ENCODE measurements at regions not wholly inside any gene's neighbourhood (a gene's known extent, or its start where the extent isn't known, plus 50 kb on each side); places are given as distances from the start of the nearest gene placed in this dataset.

DNA sequence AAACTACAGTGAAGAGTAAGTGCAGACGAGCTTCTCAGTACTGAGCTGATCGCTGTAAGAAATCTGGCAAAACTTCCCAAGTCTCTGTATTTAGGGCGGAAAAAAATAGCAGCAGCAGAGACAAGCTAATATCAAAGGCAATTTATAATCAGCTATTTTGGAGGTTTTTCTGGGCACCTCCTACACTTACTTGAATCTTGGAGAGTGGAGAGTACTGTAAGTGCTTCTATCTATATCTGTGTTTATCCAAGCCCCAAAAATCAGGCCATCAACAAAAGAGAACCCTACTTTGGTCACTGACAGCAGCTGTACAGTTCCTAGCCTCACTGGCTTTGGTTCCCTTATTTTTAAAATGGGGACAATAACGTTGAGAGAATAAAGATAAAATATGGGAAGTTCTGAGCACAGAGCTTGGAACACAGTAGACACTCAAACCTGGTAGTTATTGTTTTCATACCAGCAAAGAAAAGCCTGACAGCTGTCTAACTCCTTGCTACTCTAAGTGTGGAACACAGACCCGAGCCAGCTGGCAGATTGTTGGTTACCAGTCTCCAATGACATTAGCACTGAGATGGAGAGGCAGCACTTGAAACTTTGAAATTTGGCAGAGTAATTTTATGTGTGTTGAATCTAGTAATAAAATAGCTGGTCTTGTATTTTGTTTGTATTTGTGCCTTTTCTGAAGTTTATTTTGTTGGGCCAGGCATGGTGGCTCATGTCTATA is 96.0 kb upstream of the SLC28A3 start:
- DNase-seq (ENCODE audit: low spot score in 2 of 2) (no peak), ATAC-seq (no peak)
- Mint-ChIP-seq H3K36me3 (no peaks in the 10 kb centered on the region), H3K4me3 (no peak overlapping the region), H3K9me3 (peaks cover 3% of the 10 kb centered on the region), H3K4me1 (no peaks in the 10 kb centered on the region), H3K27ac (no peak overlapping the region)

DNA sequence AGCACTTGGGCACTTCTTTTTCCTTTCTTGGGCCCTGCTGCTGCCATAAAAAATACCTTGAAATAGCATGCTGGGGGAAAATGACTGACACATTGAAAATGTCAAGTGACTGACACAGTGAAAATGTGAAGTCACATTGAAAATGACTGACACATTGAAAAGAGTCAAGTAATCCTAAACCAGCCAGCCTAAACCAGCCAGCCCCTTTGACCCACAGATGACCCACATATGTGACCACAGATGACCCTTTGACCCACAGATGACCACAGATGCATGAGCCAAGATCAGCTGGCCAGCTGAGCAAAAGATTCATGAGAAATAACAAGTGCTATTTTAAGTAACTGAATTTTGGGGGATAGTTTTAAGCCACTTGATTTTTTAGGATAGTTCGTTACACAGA is 97.8 kb upstream of the SLC28A3 start:
- DNase-seq (ENCODE audit: low spot score in 2 of 2), result no peak
- no peak overlapping the region for H3K4me3 Mint-ChIP-seq
- H3K27ac Mint-ChIP-seq, result no peak overlapping the region
- peaks cover 3% of the 10 kb centered on the region for H3K9me3 Mint-ChIP-seq
- H3K4me1 Mint-ChIP-seq, result no peaks in the 10 kb centered on the region
- no peak for ATAC-seq
- H3K36me3 Mint-ChIP-seq, result no peaks in the 10 kb centered on the region

DNA sequence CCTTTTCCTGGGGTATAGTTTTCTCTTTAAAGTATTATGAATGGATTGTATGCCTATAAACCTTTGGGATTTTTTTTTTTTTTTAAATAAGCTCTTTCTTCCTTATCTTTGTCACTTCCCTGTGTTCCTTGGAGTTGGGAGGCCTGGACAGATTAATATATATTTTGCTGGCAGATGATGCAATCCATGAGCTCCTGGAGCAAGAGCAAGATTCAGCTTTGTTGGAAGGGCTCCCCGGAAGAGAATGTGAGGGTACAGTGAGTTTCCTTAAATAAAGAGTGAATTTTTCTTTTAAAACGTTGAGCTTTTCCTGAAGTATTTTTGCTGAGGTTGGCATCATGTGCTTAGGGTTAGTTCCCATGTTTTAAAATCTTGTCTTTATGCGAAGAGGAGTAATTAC is 98.7 kb upstream of the SLC28A3 start:
- H3K4me1 Mint-ChIP-seq, result no peaks in the 10 kb centered on the region
- no peak overlapping the region for H3K27ac Mint-ChIP-seq
- peaks cover 3% of the 10 kb centered on the region for H3K9me3 Mint-ChIP-seq
- ATAC-seq (no peak), DNase-seq (ENCODE audit: low spot score in 2 of 2) (no peak)
- H3K4me3 Mint-ChIP-seq, result no peak overlapping the region
- H3K36me3 Mint-ChIP-seq, result no peaks in the 10 kb centered on the region

DNA sequence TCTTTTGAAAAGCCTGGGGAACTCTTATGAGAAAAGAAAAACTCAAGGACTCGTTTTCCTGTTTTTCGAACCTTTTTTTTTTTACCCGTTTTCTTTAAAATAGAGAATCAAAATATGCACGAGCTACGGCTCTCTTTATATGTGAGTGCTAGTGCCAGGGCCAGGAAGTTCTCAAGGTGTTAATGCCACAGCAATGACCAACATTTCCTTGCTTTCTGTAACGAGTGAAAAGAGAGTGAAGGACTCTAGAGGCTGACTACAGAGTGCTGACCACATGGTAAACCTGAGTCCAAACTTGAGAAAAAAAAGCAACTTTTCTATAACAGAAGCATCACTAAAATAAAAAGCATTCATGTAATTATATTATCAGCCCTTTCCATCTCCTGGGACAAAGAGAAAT is 102.2 kb upstream of the SLC28A3 start:
- no peaks in the 10 kb centered on the region for H3K36me3 Mint-ChIP-seq
- no peaks in the 10 kb centered on the region for H3K4me1 Mint-ChIP-seq
- no peak for ATAC-seq
- H3K4me3 Mint-ChIP-seq, result no peak overlapping the region
- H3K27ac Mint-ChIP-seq, result no peak overlapping the region
- no peak for DNase-seq (ENCODE audit: low spot score in 2 of 2)
- H3K9me3 Mint-ChIP-seq, result no peaks in the 10 kb centered on the region

DNA sequence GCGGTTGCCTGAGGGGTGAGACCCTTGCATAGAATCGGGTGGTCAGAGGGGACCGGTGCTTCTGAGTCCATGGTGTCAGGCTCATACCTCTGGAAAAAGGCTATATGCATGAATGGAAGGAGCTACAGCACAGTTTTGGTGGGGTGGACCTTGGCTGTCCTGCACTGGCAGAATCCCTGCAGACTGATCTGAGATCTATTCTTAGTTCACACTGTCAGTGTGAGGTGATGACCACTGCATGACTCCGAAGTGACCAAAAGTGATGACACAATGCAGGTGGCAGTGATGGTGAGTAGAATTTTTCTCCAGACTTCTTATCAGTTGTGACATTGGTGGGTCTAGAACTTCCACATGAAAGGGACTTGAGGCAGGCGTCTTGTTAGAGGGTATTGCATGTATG is 105.2 kb upstream of the SLC28A3 start:
- H3K27ac Mint-ChIP-seq, result no peak overlapping the region
- no peaks in the 10 kb centered on the region for H3K4me1 Mint-ChIP-seq
- DNase-seq (ENCODE audit: low spot score in 2 of 2), result no peak
- H3K9me3 Mint-ChIP-seq, result no peaks in the 10 kb centered on the region
- no peaks in the 10 kb centered on the region for H3K36me3 Mint-ChIP-seq
- ATAC-seq, result no peak
- no peak overlapping the region for H3K4me3 Mint-ChIP-seq

DNA sequence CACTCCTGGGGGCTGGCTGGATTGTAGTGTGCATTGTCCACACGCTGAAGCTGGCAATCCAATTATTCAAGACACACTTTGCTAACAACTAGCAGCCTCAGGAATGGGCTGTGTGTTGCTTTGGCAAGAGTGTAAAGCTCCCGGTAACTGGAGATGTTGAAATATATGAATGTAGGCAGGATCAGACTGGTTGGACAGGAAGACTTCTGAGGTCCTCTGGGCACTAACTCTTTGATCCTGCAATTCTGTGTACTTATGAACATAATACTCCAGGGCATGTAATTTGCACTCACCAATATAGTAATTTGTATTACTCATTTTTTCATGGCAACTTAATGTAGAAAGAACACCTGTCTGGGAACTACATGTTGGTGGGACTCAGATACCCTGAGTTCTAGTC is 106.7 kb upstream of the SLC28A3 start:
- no peak overlapping the region for H3K4me3 Mint-ChIP-seq
- H3K9me3 Mint-ChIP-seq, result peaks cover 3% of the 10 kb centered on the region
- H3K4me1 Mint-ChIP-seq, result no peaks in the 10 kb centered on the region
- no peaks in the 10 kb centered on the region for H3K36me3 Mint-ChIP-seq
- no peak for DNase-seq (ENCODE audit: low spot score in 2 of 2)
- no peak for ATAC-seq
- H3K27ac Mint-ChIP-seq, result no peak overlapping the region

DNA sequence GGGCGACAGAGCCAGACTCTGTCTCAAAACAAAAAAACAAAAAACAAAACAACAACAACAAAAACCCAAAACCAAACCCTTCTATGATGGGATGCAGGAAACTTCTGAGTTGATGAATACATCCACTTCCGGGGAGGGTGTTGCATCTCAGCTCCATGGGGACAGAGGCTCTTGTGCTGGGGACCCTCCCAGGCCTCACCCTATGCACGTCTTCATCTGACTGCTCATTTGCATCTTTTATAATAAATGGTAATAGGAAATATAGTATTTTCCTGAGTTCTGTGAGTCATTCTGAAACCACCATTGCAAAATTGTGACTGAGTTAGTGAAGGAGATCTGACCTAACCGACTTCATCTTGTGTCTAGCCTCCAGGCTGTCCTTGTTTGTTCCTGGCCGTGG is 109.5 kb upstream of the SLC28A3 start:
- Mint-ChIP-seq H3K9me3 (peaks cover 3% of the 10 kb centered on the region), H3K4me1 (no peaks in the 10 kb centered on the region), H3K36me3 (no peaks in the 10 kb centered on the region), H3K27ac (no peak overlapping the region), H3K4me3 (no peak overlapping the region)
- ATAC-seq, result no peak
- no peak for DNase-seq (ENCODE audit: low spot score in 2 of 2)

DNA sequence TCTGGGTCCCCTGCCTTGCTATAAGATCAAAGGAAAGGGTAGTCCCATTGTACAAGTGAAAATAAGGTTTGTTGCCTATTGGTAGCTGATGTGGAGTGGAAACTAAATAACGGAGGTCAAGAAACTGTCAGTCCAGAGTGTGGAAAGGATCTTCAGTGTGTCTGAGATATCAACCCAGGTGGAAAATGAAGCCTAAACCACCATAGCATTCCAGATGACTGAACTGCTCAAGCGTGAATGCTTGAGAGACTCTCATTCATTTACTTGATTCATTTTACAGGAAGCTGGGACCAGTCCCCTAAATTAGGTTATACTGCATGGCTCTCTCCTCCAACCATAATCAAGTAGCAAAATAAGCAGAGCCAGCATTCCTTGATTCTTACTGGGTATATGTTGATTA is 116.0 kb upstream of the SLC28A3 start:
- no peaks in the 10 kb centered on the region for H3K36me3 Mint-ChIP-seq
- H3K27ac Mint-ChIP-seq, result no peak overlapping the region
- H3K4me1 Mint-ChIP-seq, result no peaks in the 10 kb centered on the region

DNA sequence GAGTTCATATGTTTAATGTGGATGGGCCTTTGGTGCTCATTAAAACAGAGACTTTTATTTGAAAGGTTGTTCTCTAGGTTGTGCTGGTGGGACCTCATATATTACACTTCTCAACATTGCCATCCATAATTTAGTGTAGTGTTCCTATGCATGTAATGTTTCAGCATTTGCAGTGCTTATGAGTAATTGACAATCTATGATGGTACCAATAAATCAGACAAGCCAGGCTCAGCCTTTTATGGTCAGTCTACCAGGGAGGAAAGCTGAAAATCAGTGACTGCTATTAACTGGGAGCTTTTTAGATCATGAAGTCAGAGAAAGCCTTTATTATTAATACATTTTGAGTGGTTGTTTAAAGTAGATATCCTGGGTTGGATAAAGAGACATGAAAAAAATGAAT is 120.1 kb upstream of the SLC28A3 start:
- H3K36me3 Mint-ChIP-seq, result no peaks in the 10 kb centered on the region
- no peaks in the 10 kb centered on the region for H3K4me1 Mint-ChIP-seq
- H3K27ac Mint-ChIP-seq, result no peak overlapping the region
- ATAC-seq (no peak), DNase-seq (ENCODE audit: low spot score in 2 of 2) (no peak)
- H3K9me3 Mint-ChIP-seq, result no peaks in the 10 kb centered on the region
- no peak overlapping the region for H3K4me3 Mint-ChIP-seq

More for the DNA sequence above, 116.0 kb upstream of the SLC28A3 start:
- Mint-ChIP-seq H3K4me3 (no peak overlapping the region), H3K9me3 (peaks cover 5% of the 10 kb centered on the region)
- DNase-seq (ENCODE audit: low spot score in 2 of 2) (no peak), ATAC-seq (no peak)

DNA sequence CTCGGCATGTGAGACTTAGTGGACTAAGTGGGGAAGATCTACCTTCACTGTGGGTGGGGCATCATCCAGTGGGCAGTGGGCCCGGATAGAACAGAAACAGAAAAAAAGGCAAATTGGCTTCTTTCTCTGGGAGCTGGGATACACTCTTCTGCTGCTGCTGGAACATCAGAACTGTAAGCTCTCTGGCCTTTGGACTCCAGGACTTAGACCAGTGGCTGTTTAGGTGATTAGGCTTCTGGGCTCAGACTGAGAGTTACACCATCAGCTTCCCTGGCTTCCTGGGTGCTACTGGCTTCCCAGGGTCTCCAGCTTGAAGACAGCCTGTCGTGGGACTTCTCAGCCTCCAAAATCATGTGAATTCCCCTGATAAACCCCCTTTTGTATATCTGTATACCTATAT is 122.7 kb upstream of the SLC28A3 start:
- ATAC-seq (no peak), DNase-seq (ENCODE audit: low spot score in 2 of 2) (no peak)
- Mint-ChIP-seq H3K36me3 (no peaks in the 10 kb centered on the region), H3K4me3 (no peak overlapping the region), H3K27ac (no peak overlapping the region), H3K9me3 (no peaks in the 10 kb centered on the region), H3K4me1 (no peaks in the 10 kb centered on the region)

DNA sequence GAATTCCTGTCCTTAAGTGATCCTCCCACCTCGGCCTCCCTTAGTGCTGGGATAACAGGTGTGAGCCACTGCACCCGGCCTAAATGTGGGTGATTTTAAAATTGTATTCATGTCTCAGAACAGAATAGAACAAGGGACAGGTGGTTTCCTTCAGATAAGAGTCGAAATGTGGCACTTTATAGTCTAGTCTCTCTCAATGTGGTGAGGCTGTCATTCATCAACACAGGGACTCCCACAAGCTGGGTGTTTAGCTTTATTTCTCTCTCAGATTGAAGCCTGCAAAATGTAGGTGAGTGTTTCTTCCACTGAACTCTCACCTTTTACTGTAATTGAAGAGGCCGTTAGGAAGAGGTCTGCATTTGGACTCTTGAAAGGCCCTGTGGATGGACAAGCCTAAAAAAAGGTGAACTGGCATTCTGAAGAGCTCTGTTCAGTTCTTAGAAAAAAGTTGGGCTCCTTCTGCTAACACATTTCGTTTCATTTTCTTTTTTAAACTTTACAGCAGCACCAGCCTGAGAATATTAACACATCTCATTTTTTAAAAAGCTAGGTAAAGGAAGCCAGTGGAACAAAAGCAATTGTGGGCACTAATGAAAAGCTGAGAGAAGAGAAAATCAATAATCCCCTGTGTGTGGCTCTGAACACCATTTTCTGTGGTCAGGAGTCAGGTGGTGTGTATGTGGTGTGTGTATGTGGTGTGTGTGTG is 126.2 kb upstream of the SLC28A3 start:
- H3K9me3 Mint-ChIP-seq, result no peaks in the 10 kb centered on the region
- H3K4me3 Mint-ChIP-seq, result no peak overlapping the region
- H3K36me3 Mint-ChIP-seq, result no peaks in the 10 kb centered on the region

DNA sequence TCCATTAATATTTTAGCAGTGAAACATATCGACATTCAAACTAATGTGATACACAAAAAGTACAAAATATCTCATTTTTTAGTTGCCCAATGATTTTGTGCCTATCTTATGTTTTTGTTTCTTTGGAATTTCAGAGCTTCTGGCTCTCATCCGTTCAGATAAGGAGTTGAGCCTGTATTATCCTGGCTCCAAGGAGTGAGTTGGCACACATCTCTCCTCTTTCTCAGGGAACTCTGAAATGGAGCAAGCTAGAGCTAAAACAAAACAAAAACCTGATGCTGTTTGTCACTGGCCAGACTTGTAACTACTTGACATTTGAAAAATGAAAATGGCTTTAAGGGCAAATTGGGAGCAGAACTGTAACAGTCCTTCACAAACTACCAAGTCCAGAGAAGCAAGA is 131.3 kb upstream of the SLC28A3 start:
- Mint-ChIP-seq H3K27ac (no peak overlapping the region), H3K9me3 (peaks cover 2% of the 10 kb centered on the region), H3K36me3 (no peaks in the 10 kb centered on the region), H3K4me1 (no peaks in the 10 kb centered on the region), H3K4me3 (no peak overlapping the region)
- no peak for ATAC-seq
- DNase-seq (ENCODE audit: low spot score in 2 of 2), result no peak

More for the DNA sequence above, 126.2 kb upstream of the SLC28A3 start:
- DNase-seq (ENCODE audit: low spot score in 2 of 2) (no peak), ATAC-seq (no peak)
- Mint-ChIP-seq H3K27ac (no peak overlapping the region), H3K4me1 (no peaks in the 10 kb centered on the region)

DNA sequence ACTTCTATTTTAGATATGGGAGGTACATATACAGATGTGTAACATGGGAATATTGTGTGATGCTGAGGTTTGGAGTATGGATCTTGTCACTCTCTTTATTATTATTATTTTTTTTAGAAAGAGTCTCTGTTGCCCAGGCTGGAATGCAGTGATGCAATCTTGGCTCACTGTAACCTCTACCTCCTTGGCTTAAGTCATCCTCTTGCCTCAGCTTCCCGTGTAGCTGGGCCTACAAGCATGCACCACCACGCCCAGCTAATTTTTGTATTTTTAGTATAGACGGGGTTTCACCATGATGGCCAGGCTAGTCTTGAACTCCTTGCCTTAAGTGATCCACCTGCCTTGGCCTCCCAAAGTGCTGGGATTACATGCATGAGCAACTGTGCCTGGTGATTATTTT is 138.4 kb upstream of the SLC28A3 start:
- no peak overlapping the region for H3K27ac Mint-ChIP-seq
- H3K4me3 Mint-ChIP-seq, result no peak overlapping the region
- ATAC-seq, result no peak
- H3K9me3 Mint-ChIP-seq, result peaks cover 4% of the 10 kb centered on the region
- no peak for DNase-seq (ENCODE audit: low spot score in 2 of 2)
- H3K4me1 Mint-ChIP-seq, result no peaks in the 10 kb centered on the region
- H3K36me3 Mint-ChIP-seq, result no peaks in the 10 kb centered on the region

DNA sequence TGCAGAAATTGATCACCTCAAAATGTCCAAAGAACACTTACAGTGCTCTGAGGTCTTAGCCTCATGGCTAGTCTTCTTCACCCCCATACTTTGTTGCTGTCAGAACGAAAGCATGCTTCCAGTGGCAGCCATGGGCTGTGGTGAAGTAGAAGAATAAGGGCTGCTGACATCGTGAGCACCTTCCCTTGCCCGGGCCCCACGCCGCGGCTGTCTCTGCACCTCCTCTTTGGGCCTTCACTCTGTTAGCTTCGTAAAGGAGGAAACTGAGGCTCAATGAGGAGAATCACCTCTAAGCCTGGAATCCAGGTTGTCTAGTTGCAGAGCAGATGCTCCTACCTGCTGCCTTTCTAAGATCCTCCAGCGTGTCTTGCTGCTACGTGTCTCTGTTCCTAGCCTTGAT is 139.5 kb upstream of the SLC28A3 start:
- Mint-ChIP-seq H3K4me3 (no peak overlapping the region), H3K27ac (no peak overlapping the region), H3K4me1 (no peaks in the 10 kb centered on the region), H3K9me3 (peaks cover 4% of the 10 kb centered on the region), H3K36me3 (no peaks in the 10 kb centered on the region)
- no peak for ATAC-seq
- no peak for DNase-seq (ENCODE audit: low spot score in 2 of 2)

DNA sequence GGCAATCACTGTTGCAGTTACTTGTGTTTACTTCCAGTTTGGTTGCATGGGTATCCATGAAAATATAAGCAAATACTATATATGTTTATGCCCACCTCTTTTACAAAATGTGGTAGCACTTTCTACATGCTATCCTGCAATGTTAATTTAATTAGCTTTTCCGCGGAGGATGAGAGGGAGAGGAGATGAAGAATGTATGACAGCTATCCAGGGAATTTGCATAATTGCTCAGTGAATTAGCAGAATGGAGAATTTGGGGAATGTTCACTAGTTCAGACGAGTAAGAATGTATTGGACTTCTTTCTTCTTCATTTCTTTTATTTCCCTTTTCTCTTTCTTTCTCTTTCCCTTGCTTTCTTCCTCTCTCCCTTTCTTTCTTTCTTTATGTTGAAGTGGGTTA is 140.7 kb upstream of the SLC28A3 start:
- Mint-ChIP-seq H3K4me3 (no peak overlapping the region), H3K27ac (no peak overlapping the region), H3K4me1 (no peaks in the 10 kb centered on the region), H3K36me3 (no peaks in the 10 kb centered on the region), H3K9me3 (peaks cover 4% of the 10 kb centered on the region)
- ATAC-seq, result no peak
- DNase-seq (ENCODE audit: low spot score in 2 of 2), result no peak

DNA sequence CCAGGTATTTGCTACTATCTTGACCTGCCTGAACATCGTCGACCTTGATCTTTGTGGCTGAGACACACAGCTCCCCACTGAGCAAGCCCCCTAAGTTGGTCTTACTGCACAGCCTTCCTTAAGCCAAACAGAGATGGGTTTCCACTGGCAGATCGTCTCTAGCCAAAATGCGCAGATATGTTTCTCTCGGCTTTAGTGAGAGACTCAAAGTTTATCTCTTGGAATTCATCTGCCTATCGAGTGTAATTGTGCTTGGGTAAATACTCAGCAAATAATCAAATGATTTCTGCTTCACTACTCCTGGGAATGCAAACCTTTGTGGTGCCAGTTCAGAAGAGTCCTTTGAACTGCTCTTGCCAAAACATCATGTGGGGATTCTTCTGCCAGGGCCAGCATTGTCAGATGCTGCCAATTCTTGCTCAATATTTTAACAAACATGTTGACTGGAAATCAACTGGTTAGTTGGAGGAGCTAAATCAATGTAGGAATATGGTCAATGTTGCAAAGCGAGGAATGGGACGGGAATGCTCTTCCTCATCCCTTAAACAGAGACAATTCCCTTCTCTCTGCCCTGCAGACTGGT is 141.2 kb upstream of the SLC28A3 start:
- no peak overlapping the region for H3K4me3 Mint-ChIP-seq
- ATAC-seq, result no peak

More for the DNA sequence above, 141.2 kb upstream of the SLC28A3 start:
- no peak for DNase-seq (ENCODE audit: low spot score in 2 of 2)
- H3K4me1 Mint-ChIP-seq, result no peaks in the 10 kb centered on the region
- H3K27ac Mint-ChIP-seq, result no peak overlapping the region
- no peaks in the 10 kb centered on the region for H3K36me3 Mint-ChIP-seq
- H3K9me3 Mint-ChIP-seq, result peaks cover 3% of the 10 kb centered on the region

All from stimulated activated effector memory CD8-positive, alpha-beta T cell treated with anti-CD3 and anti-CD28 coated beads, Interleukin-12 subunit alpha, Interleukin-12 subunit beta, amount 100 ng/mL, for 72 hours (primary cell).